ENCODE measurements at regions not wholly inside any gene's neighbourhood (a gene's known extent, or its start where the extent isn't known, plus 50 kb on each side); places are given as distances from the start of the nearest gene placed in this dataset.

GRCh38 chr10:120095875-120096274 lies 203.3 kb downstream of the SEC23IP start:
- no peak overlapping the region for H3K4me3 ChIP-seq (ENCODE audit: low read length)
- no peak for TF ChIP-seq CTCF (IDR thresholded peaks at IDR 0.05; ENCODE audit: insufficient read depth, low read depth, low read length, missing control alignments)
- DNase-seq (ENCODE audit: low read depth) = no peak

DNA sequence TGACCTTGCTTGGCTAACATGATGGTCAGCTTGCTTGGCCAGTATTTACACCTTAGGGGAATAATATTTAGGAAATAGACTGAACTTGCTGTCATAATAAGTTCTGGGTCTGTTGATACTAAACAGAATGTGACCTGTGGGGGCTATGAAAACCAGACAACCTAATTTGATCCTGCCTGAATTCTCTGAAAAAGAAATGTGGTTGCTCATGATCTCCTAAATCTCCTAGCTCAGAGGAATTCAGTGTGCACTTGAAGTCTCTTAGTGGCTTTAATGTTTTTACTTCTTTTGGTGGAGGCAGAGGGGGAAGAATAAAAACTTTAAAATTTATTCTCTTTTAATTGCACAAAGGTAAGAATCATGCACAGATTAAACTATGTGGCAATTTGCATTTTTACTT lies 205.2 kb downstream of the SEC23IP start:
- DNase-seq (ENCODE audit: low read depth) = no peak
- TF ChIP-seq CTCF (IDR thresholded peaks at IDR 0.05; ENCODE audit: insufficient read depth, low read depth, low read length, missing control alignments) = no peak
- no peak overlapping the region for H3K4me3 ChIP-seq (ENCODE audit: low read length)

DNA sequence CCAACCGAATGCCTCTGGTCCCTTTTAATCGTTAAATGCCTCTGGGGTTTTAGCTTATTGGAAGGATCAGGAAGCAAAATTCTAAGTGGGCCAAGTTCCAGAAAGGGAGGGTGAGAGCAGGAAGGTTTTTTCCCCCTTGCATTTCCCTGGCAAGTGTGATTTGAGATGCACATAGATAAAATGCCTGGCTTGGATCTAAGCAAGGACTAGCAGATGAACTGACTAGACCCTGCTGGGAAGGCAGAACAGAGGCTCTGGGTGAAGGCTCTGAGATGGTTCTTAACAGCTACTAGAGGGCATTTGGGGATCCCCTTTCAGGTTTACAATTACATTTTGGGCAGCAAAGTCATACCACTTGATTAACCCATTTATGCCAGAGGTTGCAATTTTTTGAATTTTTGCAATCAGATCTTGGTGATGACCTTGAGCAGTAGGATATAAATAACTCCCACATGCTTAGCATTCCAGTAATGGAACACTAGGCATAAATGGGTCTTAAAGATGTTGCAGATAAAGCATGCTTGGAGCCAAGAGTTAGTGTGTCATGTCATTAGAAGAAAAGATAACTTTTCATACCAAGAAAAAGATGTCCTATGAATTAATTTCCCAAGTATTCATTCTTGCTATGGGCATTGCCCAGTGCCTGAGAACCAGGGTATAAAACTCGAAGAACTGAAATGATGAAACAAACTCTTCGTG lies 205.9 kb downstream of the SEC23IP start:
- no peak for DNase-seq (ENCODE audit: low read depth)
- no peak overlapping the region for H3K4me3 ChIP-seq (ENCODE audit: low read length)
- no peak for TF ChIP-seq CTCF (IDR thresholded peaks at IDR 0.05; ENCODE audit: insufficient read depth, low read depth, low read length, missing control alignments)

DNA sequence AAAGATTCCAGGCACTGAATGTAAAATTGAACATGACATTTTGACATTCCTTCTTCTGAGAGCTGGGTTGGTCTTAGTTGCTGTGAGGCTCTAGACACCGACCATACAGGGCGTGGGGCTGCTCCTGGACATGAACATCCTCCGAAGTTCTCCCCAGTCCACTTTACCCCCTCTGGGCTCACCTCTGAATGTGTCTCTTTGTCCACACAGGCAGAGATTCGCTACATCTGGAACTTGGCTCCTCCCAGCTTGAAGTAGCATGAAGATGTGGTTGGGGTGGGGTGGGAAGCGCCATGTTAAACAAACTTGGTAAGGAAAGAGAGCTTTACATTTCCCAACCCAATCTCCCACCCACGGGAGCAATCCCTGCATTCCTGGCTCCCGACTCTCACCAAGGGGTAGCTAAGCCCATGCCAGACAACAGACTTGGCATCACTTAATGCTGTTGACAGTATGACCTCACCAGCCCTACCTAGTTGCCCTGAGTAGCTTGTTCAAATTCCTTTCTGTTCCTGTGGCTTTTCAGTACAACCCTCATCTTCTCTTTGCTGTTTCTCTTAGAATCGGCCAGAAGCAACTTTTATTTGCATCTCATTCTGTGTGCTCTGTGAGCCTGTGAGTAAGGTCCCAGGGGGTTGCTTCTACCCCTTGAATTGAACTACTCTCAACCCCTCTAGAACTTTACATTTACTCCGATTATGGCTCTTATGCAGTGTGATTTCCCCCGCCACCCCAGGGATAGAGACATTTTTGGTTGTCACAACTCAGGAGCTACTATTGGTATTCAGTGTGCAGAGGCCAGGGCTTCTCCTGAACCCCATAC lies 211.4 kb downstream of the SEC23IP start:
- TF ChIP-seq CTCF (IDR thresholded peaks at IDR 0.05; ENCODE audit: insufficient read depth, low read depth, low read length, missing control alignments) = no peak
- no peak overlapping the region for H3K4me3 ChIP-seq (ENCODE audit: low read length)
- DNase-seq (ENCODE audit: low read depth) = no peak

DNA sequence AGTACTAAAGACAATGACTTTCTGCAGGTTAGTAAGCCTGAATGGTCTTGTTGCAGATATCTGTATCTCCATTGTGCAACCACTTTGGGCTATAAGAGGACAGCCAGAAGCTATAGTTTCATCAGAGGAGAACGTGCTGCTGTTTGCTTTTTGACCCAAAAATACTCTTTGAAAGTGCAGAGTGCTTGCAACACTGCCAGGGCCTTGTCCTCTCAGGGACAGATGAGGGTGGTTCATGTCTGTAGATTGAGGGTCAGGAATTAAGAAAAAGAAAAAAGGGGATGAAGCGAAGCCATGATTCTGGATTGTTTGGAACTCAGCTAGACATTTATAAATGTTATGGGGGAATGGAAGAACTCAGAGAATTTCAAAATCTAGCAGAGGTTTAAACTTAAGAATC lies 212.5 kb downstream of the SEC23IP start:
- no peak for DNase-seq (ENCODE audit: low read depth)
- no peak for TF ChIP-seq CTCF (IDR thresholded peaks at IDR 0.05; ENCODE audit: insufficient read depth, low read depth, low read length, missing control alignments)
- H3K4me3 ChIP-seq (ENCODE audit: low read length) = no peak overlapping the region

DNA sequence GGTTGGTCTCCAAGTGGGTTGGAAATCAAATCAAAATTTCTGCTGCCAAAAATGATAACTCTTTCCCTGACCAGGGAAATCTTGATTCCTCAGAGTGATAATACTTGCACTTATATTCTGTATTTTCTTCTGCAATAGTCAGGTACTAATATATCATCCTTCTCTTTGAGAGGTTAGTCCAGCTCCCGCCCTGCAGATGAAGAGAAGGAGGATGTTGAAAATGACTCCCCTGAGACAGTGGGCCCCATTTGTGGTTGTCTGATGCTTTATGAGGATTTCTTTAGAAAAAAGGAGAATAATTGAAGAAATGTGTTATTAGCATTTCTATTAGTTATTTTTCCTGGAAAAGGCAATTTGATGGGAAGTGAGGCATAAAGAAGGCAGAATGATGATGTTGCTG lies 213.0 kb downstream of the SEC23IP start:
- H3K4me3 ChIP-seq (ENCODE audit: low read length) = no peak overlapping the region
- no peak for DNase-seq (ENCODE audit: low read depth)
- no peak for TF ChIP-seq CTCF (IDR thresholded peaks at IDR 0.05; ENCODE audit: insufficient read depth, low read depth, low read length, missing control alignments)

Data from epithelial cell of esophagus (primary cell).